NCI-H2227 treated with DMSO at 0.1 percent for 48 hours (cell line): ENCODE measurements at regions not wholly inside any gene's neighbourhood (a gene's known extent, or its start where the extent isn't known, plus 50 kb on each side); places are given as distances from the start of the nearest gene placed in this dataset.
"Not testable (repeated sequence)": the region's sequence is repeated elsewhere in the genome, so short reads cannot be mapped to it uniquely, and the experiment has no call there.

Experiments
- DNase-seq: peaks from one replicate; lab custom pipeline; 2025; lab: John Stamatoyannopoulos, UW

- DNase-seq: no peak
These were observed 620.5 kb upstream of the CCDC179 start for GRCh38 chr11:23480736-23481135.

- not testable (repeated sequence) for DNase-seq
These were observed 623.9 kb upstream of the CCDC179 start for GRCh38 chr11:23484146-23484545.

DNA sequence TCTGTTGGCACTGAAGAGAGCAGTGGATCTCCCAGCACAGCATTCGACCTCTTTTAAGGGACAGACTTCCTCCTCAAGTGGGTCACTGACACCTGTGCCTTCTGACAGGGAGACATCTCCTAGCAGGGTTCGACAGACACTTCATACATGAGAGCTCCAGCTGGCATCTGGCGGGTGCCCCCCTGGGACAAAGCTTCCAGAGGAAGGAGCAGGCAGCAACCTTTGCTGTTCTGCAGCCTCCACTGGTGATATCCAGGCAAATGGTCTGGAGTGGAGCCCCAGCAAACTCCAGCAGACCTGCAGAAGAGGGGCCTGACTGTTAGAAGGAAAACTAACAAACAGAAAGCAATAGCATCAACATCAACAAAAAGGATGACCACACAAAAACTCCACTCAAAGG lies 624.3 kb upstream of the CCDC179 start:
- DNase-seq: not testable (repeated sequence)

GRCh38 chr11:23490557-23491235 lies 630.4 kb upstream of the CCDC179 start:
- no peak for DNase-seq

DNA sequence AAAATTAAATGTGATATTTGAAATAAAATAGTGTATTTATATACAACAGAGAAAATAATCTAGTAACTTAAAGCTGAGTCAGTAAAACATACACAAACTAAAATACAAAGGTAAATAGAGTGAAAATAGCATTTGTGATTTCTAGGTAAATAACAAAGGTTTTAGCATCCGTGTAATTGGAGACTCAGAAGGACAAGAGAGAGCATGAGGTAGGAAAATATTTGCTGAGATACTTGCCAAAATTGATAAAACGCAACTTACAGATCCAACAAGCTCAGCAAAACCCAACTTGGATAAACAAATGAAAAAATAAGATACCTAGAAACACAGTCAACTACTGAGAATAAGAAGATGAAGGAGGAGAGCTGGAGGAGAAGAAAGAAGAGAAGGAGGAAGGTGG lies 634.7 kb upstream of the CCDC179 start:
- no peak for DNase-seq

- no peak for DNase-seq
These were observed 636.1 kb upstream of the CCDC179 start for GRCh38 chr11:23496340-23496739.

DNA sequence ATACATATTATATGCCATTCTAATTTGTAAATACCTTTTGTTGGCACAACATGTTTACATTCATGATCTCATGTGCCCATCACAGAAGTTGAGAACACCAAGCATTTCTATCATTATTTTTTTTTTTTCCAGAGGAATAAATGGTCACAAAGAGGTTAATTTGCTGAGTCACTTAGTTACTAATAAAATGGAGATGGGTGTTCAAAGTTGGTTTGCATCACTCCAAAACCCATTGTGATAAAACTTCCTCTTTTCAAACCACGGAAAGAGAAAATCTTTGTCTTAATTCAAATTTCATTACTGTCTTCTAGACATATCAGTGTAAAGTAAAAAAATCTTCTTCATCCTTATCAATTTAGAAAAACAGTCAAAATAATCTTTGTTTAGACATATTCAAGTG lies 636.8 kb upstream of the CCDC179 start:
- no peak for DNase-seq

- no peak for DNase-seq
These were observed 642.1 kb upstream of the CCDC179 start for GRCh38 chr11:23502389-23502788.

GRCh38 chr11:23502826-23503225 lies 642.6 kb upstream of the CCDC179 start:
- no peak for DNase-seq

- DNase-seq: no peak
These were observed 648.7 kb upstream of the CCDC179 start for GRCh38 chr11:23509023-23509422.

DNA sequence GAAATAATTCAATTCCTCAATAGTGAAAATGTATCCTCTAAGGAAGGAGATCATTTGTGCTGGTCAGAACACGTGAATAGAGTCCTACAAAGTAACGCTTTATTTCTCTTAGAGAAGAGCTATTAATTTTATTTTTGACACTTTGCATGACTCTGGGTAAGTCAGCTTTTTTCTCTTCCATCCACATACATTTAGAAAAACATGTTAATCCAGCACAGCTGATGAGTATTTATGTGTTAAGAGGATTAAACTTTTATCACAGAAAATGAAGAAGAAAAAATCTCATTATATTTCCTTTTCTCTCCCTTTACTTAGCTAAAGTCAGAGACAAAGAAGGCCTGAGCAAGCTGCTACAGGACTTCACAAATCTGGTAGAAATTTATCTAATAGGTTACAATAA lies 649.5 kb upstream of the CCDC179 start:
- no peak for DNase-seq

GRCh38 chr11:23519194-23519593 lies 658.9 kb upstream of the CCDC179 start:
- DNase-seq: no peak

DNA sequence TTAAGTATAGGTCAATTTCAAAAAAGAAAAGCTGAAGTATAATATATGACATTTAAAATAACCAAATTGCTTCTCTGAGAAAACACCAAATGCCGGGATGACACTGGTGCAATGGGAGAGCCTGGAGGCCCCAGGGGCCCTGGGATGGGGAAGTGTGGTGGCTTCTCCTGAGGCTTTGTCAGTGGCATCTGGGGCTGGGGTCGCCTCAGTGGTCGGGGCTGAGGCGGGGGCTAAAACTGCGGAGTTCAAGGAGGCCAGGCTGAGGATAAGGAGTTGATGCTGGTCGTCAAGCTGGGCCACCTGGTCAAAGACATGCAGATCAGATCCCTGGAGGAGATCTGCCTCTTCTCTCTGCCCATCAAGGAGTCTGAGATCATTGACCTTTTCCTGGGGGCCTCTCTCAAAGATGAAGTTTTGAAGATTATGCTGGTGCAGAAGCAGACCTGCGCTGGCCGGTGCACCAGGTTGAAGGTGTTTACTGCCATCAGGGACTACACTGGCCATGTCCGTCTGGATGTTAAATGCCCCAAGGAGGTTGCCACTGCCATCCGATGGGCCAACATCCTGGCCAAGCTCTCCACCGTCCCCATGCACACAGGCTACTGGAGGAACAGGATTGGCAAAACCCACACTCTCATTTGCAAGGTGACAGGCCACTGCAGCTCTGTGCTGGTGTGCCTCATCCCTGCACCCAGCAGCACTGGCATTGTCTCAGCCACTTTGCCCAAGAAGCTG lies 660.1 kb upstream of the CCDC179 start:
- DNase-seq: no peak

GRCh38 chr11:23536907-23537306 lies 676.6 kb upstream of the CCDC179 start:
- DNase-seq: no peak

DNA sequence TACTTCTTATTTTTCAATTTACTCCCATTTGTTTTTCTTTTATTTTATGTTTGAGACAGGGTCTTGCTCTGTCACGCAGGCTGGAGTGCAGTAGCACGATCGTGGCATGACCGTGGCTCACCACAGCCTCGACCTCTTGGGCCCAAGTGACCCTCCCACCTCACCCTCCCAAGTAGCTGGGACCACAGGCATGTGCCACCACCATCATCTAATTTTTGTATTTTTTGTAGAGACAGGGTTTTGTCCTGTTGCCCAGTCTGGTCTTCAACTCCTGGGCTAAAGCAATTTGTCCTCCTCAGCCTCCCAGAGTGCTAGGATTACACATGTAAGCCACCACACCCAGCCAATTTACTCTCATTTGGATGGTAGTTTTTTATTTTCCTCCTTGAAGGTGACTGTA lies 679.3 kb upstream of the CCDC179 start:
- no peak for DNase-seq

DNA sequence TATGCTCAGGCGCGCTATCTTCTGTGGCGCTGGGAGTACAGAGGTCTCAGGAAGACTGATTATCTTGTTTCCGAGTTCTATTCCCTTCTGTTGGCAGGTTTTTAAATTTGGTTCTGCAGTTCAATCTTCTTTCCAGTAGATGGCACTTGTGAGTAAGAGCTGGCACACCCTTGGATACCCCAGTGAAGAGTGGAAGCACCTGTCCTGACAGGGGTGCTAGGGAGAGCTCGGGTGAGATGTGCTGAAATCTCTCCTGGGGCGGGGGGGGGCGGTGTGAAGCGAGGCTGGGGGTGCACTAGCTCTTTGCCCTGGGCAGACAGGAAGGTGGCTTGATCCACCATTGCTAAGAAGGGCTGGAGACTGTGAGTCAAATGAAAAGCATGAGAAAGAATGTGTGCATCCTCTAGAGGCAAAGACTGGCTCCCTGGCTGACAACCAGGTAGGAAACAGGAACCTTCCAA lies 679.9 kb upstream of the CCDC179 start:
- DNase-seq: peak; percentile 60

GRCh38 chr11:23542189-23542588 lies 681.9 kb upstream of the CCDC179 start:
- DNase-seq: no peak

DNA sequence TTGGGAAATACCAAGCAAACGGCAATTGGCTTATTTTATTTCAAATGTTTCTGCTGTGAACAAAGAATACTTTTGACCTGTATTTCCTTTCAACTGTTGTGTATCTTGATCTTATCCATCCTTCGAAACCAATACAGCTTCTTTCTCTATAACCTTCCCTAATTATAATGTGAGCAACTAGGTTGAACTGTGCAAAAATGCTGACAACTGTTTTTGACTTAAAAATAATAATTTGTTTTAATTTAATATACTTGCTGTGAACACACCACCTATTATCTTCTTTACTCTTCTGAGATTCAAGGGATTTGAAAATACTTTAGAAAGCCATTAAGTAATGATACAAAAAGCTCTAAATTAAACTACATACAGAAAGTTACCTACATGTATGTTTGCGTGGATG lies 682.5 kb upstream of the CCDC179 start:
- no peak for DNase-seq

DNA sequence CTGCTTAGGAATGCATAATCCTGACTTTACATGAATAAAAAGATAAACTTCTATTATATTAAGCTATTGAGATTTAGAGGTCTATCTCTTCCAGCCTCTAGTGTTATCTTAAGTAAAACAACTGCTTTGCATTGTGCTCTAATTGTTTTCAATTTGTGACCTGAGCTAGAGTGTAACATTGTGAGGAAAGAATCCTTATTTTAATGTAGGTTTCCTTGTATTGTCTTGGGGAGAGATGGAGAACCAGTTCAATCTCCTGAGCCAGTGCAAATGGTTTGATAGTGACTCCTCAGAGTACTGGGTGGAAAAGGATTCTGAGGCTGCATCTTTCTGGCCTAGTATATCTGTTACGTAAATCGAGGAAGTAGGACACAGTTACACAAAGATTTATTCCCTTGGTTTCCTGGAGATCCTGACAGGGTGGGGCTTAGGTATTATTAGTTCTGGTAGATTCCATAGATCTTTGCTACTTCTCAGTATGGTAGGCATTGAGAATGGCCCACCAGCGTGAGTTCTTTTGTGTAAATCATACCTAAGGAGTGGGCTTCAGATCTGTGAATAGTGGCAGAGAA lies 683.5 kb upstream of the CCDC179 start:
- DNase-seq: no peak

GRCh38 chr11:23551706-23552105 lies 691.4 kb upstream of the CCDC179 start:
- no peak for DNase-seq

GRCh38 chr11:23554002-23554401 lies 693.7 kb upstream of the CCDC179 start:
- DNase-seq: no peak

- no peak for DNase-seq
These were observed 694.8 kb upstream of the CCDC179 start for GRCh38 chr11:23555085-23555484.

DNA sequence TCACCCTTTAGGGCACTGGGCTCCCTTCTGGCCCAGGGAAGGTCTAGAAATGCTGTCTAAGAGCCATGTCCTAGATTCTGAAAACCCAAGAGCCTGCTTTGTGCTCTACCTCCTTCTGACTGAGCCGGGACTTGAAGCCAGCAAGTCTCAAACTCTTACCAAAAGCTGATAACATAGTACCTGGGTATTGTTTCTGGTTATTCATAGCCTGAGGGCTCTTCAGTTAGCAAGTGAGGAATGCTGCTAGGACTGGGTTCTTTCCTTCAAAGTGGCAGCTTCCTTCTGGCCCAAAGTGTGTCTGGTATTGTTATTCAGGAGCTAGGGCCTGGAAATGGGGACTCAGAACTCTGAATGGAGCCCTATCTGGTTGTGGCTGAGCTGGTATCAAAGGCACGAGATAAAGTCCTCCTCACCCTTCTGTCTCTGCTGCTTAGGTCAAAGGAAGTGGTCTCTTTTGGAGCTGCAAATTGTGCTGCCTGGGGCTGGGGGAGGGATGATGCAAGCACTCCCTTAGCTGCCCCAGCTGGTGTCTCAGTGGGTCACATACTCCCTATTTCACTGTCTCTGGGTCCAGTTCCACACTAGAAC lies 696.0 kb upstream of the CCDC179 start:
- no peak for DNase-seq
